Upper lobe of left lung (tissue), 6 donors: ENCODE measurements at regions not wholly inside any gene's neighbourhood (a gene's known extent, or its start where the extent isn't known, plus 50 kb on each side); places are given as distances from the start of the nearest gene placed in this dataset.

Experiments
- ATAC-seq, 2 donors: fragments of 200-7000 bp; cut with Tn5 transposase; one replicate each; pipeline ENCODE4 v1.9.1; 2022; ENCODE audit warnings: mild to moderate bottlenecking in 2 of 2, moderate library complexity in 2 of 2; ENCODE audit not compliant: low FRiP score in 2 of 2
- DNase-seq, 2 donors: peaks; one replicate each; pipeline ENCODE4 v3.0.0-alpha.2; 2019 to 2020
- H3K27ac ChIP-seq, 4 donors: fragments of 200-600 bp; sonication (generic); one replicate each; pipeline ENCODE4 v1.5.1; 2016 to 2019
- H3K27me3 ChIP-seq, 4 donors: fragments of 200-600 bp; sonication (generic); one replicate each; pipeline ENCODE4 v1.5.1; 2017 to 2019
- H3K36me3 ChIP-seq, 4 donors: fragments of 200-600 bp; sonication (generic); one replicate each; pipeline ENCODE4 v1.5.1; 2016 to 2019
- H3K4me1 ChIP-seq, 4 donors: fragments of 200-600 bp; sonication (generic); one replicate each; pipeline ENCODE4 v1.5.1; 2018 to 2019
- H3K4me3 ChIP-seq, 4 donors: fragments of 200-600 bp; sonication (generic); one replicate each; pipeline ENCODE4 v1.5.1; 2017 to 2019; ENCODE audit warnings: mild to moderate bottlenecking in 2 of 4, moderate library complexity in 1 of 4
- H3K9me3 ChIP-seq, 4 donors: fragments of 200-600 bp; sonication (generic); one replicate each; pipeline ENCODE4 v1.5.1; 2018 to 2019
- EP300 ChIP-seq, 4 donors: sonication (generic); formaldehyde crosslinking; IDR thresholded peaks; one replicate each; pipeline ENCODE4 v1.5.1; 2017; ENCODE audit warnings: antibody characterized with exemption in 4 of 4, control low read depth in 2 of 4
- POLR2A ChIP-seq, 4 donors: fragments of 450-650 bp; IDR thresholded peaks; one replicate each; pipeline ENCODE4 v1.5.1; 2016 to 2017; ENCODE audit warnings: antibody characterized with exemption in 4 of 4, mild to moderate bottlenecking in 2 of 4
- POLR2AphosphoS5 ChIP-seq, 2 donors: sonication (generic); formaldehyde crosslinking; IDR thresholded peaks; one replicate each; pipeline ENCODE4 v1.5.1; 2017; ENCODE audit warnings: antibody characterized with exemption in 2 of 2
- whole genome bisulfite sequencing, 2 donors: methylation state at CpG; one replicate each; pipeline ENCODE4 v1.1.5; 2017 to 2018; 5-methylcytosine and 5-hydroxymethylcytosine counted together
- TF ChIP-seq, protein P1 (sequence below), 6 experiments: fragments of 450-650 bp in 4 of 6; fragments of 200-600 bp in 2 of 6; sonication (generic) in 2 of 6; IDR thresholded peaks; one replicate each; pipeline ENCODE4 v1.5.1; 2016 to 2019; ENCODE audit warnings: antibody characterized with exemption in 6 of 6
- donor health status: DM: no; HTN: no; CAD: no; lungs with moderate emphysema.
- donor health status: DM: no; HTN: yes; CAD: no; lungs with severe emphysema.

DNA sequence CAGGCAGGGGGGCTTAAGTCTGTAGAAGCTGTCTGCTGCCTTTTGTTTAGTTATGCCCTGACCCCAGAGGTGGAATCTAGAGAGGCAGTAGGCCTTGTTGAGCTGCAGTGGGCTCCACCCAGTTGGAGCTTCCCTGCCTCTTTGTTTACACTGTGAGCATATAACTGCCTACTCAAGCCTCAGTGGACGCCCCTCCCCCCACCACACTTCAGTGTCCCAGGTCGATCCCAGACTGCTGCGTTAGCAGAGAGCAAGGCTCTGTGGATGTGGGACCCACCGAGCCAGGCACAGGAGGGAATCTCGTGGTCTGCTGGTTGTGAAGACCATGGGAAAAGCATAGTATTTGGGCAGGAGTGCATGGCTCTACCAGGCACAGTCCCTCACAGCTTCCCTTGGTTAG, 446.8 kb upstream of the RARB start:
- Histone ChIP-seq H3K27ac (no peak overlapping the region), H3K4me1 (no peaks in the 10 kb centered on the region), H3K9me3 (no peaks in the 10 kb centered on the region), H3K27me3 (no peaks in the 10 kb centered on the region), H3K36me3 (no peaks in the 10 kb centered on the region), H3K4me3 (no peak overlapping the region)
- ATAC-seq (no peak), DNase-seq (no peak)
- 84 to 86% methylated on average over 2 to 5 of the region's 5 CpGs for WGBS, 2 donors
- TF ChIP-seq, protein P1, sequence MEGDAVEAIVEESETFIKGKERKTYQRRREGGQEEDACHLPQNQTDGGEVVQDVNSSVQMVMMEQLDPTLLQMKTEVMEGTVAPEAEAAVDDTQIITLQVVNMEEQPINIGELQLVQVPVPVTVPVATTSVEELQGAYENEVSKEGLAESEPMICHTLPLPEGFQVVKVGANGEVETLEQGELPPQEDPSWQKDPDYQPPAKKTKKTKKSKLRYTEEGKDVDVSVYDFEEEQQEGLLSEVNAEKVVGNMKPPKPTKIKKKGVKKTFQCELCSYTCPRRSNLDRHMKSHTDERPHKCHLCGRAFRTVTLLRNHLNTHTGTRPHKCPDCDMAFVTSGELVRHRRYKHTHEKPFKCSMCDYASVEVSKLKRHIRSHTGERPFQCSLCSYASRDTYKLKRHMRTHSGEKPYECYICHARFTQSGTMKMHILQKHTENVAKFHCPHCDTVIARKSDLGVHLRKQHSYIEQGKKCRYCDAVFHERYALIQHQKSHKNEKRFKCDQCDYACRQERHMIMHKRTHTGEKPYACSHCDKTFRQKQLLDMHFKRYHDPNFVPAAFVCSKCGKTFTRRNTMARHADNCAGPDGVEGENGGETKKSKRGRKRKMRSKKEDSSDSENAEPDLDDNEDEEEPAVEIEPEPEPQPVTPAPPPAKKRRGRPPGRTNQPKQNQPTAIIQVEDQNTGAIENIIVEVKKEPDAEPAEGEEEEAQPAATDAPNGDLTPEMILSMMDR (IDR thresholded peaks at IDR 0.05): no peak
- no peak for TF ChIP-seq POLR2AphosphoS5 (IDR thresholded peaks at IDR 0.05)
- no peak for TF ChIP-seq POLR2A (IDR thresholded peaks at IDR 0.05)
- TF ChIP-seq EP300 (IDR thresholded peaks at IDR 0.05): no peak

DNA sequence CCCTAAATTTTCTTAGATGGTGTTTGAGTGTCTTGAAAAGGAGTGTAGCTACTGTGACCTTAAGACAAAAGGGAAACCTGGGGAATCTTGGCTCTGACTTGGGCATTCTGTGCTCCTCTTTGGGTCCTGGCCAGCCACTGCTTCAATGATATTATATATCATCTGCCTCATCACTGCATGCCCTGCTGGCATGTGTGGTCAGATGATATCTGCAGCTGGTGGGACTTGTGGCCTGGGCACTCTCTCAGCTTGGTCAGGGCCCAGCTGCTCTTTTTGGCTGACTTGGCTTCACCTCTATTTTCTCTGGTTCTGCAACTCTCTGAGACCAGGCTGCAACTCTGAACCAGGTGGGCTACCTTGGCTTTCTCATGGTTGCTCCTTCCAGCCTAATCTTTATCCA, 446.1 kb upstream of the RARB start:
- TF ChIP-seq EP300 (IDR thresholded peaks at IDR 0.05) (no peak), POLR2A (IDR thresholded peaks at IDR 0.05) (no peak), POLR2AphosphoS5 (IDR thresholded peaks at IDR 0.05) (no peak)
- TF ChIP-seq, protein P1 (IDR thresholded peaks at IDR 0.05): no peak
- ATAC-seq (no peak), DNase-seq (no peak)
- Histone ChIP-seq H3K9me3 (no peaks in the 10 kb centered on the region), H3K4me3 (no peak overlapping the region), H3K27ac (no peak overlapping the region), H3K36me3 (no peaks in the 10 kb centered on the region), H3K4me1 (no peaks in the 10 kb centered on the region), H3K27me3 (no peaks in the 10 kb centered on the region)

DNA sequence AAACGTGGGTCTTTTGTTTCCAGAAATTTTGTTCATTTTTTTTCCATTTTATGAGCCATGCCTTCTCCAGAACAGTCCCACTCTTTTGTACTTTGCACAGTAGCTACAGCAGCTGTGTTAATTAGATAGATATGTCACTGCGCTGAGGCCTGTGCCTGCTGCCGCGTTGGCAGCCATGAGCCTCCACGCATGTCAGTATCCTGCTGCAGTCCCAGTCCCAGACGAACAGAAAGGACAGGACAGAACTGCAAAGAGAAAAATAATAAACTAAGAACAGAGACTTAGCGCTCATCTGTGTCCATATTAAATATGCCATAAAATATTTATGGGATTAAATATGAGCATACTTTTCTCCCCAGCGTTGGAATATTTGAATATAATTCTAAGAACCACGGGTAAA, 442.4 kb upstream of the RARB start:
- no peaks in the 10 kb centered on the region for H3K9me3 ChIP-seq
- ATAC-seq: no peak
- no peaks in the 10 kb centered on the region for H3K36me3 ChIP-seq
- no peak overlapping the region for H3K27ac ChIP-seq
- no peaks in the 10 kb centered on the region for H3K4me1 ChIP-seq
- no peaks in the 10 kb centered on the region for H3K27me3 ChIP-seq
- no peak overlapping the region for H3K4me3 ChIP-seq
- TF ChIP-seq POLR2AphosphoS5 (IDR thresholded peaks at IDR 0.05): no peak
- no peak for TF ChIP-seq POLR2A (IDR thresholded peaks at IDR 0.05)
- TF ChIP-seq, protein P1 (IDR thresholded peaks at IDR 0.05): no peak
- no peak for TF ChIP-seq EP300 (IDR thresholded peaks at IDR 0.05)
- DNase-seq: peak in 1 of 2 donors; percentile 20
- WGBS, 2 donors: 87 to 88% methylated on average over 9 of the region's 9 CpGs

DNA sequence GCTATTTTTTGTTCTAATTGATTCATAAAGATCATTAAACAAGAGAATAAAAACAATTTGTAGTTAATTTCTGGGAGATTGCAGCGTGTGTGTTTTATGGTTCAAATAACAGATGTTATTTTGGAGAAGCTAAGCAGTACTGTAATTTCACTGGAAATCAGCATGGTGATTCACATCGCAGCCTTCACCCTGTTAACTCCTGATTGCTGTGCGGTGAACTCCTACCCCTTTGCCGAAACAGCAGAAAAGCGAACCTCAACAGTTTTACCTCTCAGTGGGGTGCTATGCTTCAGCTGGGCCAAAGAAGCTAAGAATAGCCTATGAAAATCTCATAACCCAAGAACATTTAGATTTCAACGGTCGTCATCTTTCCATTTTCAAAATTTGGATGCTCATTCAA, 441.5 kb upstream of the RARB start:
- ATAC-seq (no peak), DNase-seq (no peak)
- Histone ChIP-seq H3K4me3 (no peak overlapping the region), H3K4me1 (no peaks in the 10 kb centered on the region), H3K27me3 (no peaks in the 10 kb centered on the region), H3K9me3 (no peaks in the 10 kb centered on the region), H3K27ac (no peak overlapping the region), H3K36me3 (no peaks in the 10 kb centered on the region)
- 92 to 93% methylated on average over 7 of the region's 7 CpGs for WGBS, 2 donors
- TF ChIP-seq POLR2A (IDR thresholded peaks at IDR 0.05): no peak
- no peak for TF ChIP-seq POLR2AphosphoS5 (IDR thresholded peaks at IDR 0.05)
- no peak for TF ChIP-seq EP300 (IDR thresholded peaks at IDR 0.05)
- TF ChIP-seq, protein P1 (IDR thresholded peaks at IDR 0.05): no peak

DNA sequence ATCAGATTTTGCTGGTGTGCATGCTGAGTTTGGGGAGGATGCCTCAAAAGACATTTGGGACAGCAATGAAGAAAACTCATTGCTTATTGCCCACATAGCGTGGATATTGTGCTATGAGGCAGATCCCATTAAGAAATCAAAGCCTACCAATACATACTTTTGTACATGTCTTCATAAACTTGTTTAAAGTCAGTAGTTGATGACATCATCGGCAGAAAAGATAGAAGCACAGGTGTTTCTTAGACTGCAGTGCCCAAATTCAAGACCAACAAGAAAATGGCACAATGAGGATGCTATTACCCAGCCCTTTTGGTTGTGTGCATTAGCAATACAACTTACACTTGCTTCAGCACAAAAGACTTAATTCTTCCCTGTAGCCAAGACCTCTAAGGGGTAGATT, 428.7 kb upstream of the RARB start:
- ATAC-seq (no peak), DNase-seq (no peak)
- 92 to 95% methylated on average over 2 of the region's 2 CpGs for WGBS, 2 donors
- H3K4me1 ChIP-seq: peaks cover 3 to 10% (median 6%) of the 10 kb centered on the region in 4 donors
- H3K9me3 ChIP-seq: no peaks in the 10 kb centered on the region
- TF ChIP-seq, protein P1 (IDR thresholded peaks at IDR 0.05): no peak
- no peak for TF ChIP-seq EP300 (IDR thresholded peaks at IDR 0.05)
- H3K27ac ChIP-seq: no peak overlapping the region
- H3K36me3 ChIP-seq: no peaks in the 10 kb centered on the region
- H3K27me3 ChIP-seq: no peaks in the 10 kb centered on the region
- no peak overlapping the region for H3K4me3 ChIP-seq
